HEK293 (cell line): ENCODE measurements at regions not wholly inside any gene's neighbourhood (a gene's known extent, or its start where the extent isn't known, plus 50 kb on each side); places are given as distances from the start of the nearest gene placed in this dataset.

ENCODE experiments used
- CTCF ChIA-PET: fragments of 350-600 bp; formaldehyde crosslinking; extraction: SDS; loops from one replicate; lab custom pipeline; 2021; ENCODE audit warnings: antibody characterized with exemption; lab: Yijun Ruan, JAX
- POLR2A ChIA-PET: fragments of 300-600 bp; formaldehyde crosslinking; extraction: SDS; loops from one replicate; lab custom pipeline; 2020; ENCODE audit warnings: antibody characterized with exemption, inconsistent platforms; lab: Yijun Ruan, JAX
- H3K27ac ChIP-seq: fragments of 200-500 bp; sonication (Bioruptor generic); 2 replicates; pipeline ENCODE4 v1.5.1; 2014; ENCODE audit warnings: low read depth, low read length, control low read depth, inconsistent platforms; ENCODE audit errors: extremely low read depth
- H3K36me3 ChIP-seq, 2 experiments: fragments of 200-500 bp in 1 of 2; sonication (Bioruptor generic) in 1 of 2; 1 replicate in 1 of 2; 2 replicates in 1 of 2; pipeline ENCODE4 v1.5.1; 2014 to 2017; ENCODE audit warnings: inconsistent platforms in 2 of 2, low read length in 2 of 2; ENCODE audit not compliant: control insufficient read depth in 2 of 2, insufficient read depth in 1 of 2
- H3K4me1 ChIP-seq: fragments of 200-500 bp; sonication (Bioruptor generic); 2 replicates; pipeline ENCODE4 v1.5.1; 2014; ENCODE audit warnings: mild to moderate bottlenecking, low read length, inconsistent platforms; ENCODE audit not compliant: control insufficient read depth, insufficient read depth
- H3K4me3 ChIP-seq: 2 replicates; pipeline ENCODE4 v1.5.1; 2011; ENCODE audit warnings: low read depth, mild to moderate bottlenecking, control low read depth, low read length, moderate library complexity
- H3K9me3 ChIP-seq: fragments of 200-500 bp; sonication (Bioruptor generic); 2 replicates; pipeline ENCODE4 v1.5.1; 2014; ENCODE audit warnings: low read depth, low read length, inconsistent platforms; ENCODE audit not compliant: control insufficient read depth, insufficient read depth
- GLI2 ChIP-seq: fragments of 450-650 bp; formaldehyde crosslinking; IDR thresholded peaks from 2 replicates; pipeline ENCODE4; 2017; ENCODE audit warnings: missing biosample characterization, missing genetic modification characterization, low read depth, borderline replicate concordance
- HOXD13 ChIP-seq: sonication (generic); formaldehyde crosslinking; IDR thresholded peaks from 2 replicates; pipeline ENCODE4 v1.8.0; 2022; ENCODE audit warnings: missing genetic modification reagents, borderline replicate concordance
- OVOL3 ChIP-seq: fragments of 450-650 bp; formaldehyde crosslinking; IDR thresholded peaks from 2 replicates; pipeline ENCODE4 v1.5.1; 2016; ENCODE audit warnings: missing biosample characterization, missing genetic modification characterization
- TCF7L2 ChIP-seq: IDR thresholded peaks from 2 replicates; pipeline ENCODE4 v1.6.1; 2011; ENCODE audit warnings: low read depth, mild to moderate bottlenecking, inconsistent platforms, low read length, moderate library complexity, borderline replicate concordance
- WT1 ChIP-seq: fragments of 450-650 bp; formaldehyde crosslinking; IDR thresholded peaks from 2 replicates; pipeline ENCODE4 v1.5.1; 2016; ENCODE audit warnings: missing biosample characterization, missing genetic modification characterization
- ZNF121 ChIP-seq: fragments of 450-650 bp; formaldehyde crosslinking; IDR thresholded peaks from 2 replicates; pipeline ENCODE4 v1.5.1; 2016; ENCODE audit warnings: missing biosample characterization, missing genetic modification characterization
- ZNF138 ChIP-seq: fragments of 450-650 bp; formaldehyde crosslinking; IDR thresholded peaks from 2 replicates; pipeline ENCODE4 v1.5.1; 2016; ENCODE audit warnings: missing biosample characterization, missing genetic modification characterization, borderline replicate concordance
- ZNF155 ChIP-seq: fragments of 450-650 bp; formaldehyde crosslinking; IDR thresholded peaks from 2 replicates; pipeline ENCODE4 v1.5.1; 2016; ENCODE audit warnings: missing biosample characterization, missing genetic modification characterization
- ZNF23 ChIP-seq: fragments of 450-650 bp; formaldehyde crosslinking; IDR thresholded peaks from 2 replicates; pipeline ENCODE4 v1.5.1; 2016; ENCODE audit warnings: missing biosample characterization, missing genetic modification characterization, borderline replicate concordance
- ZNF24 ChIP-seq: fragments of 450-650 bp; formaldehyde crosslinking; IDR thresholded peaks from 2 replicates; pipeline ENCODE4 v1.5.1; 2016; ENCODE audit warnings: missing biosample characterization, missing genetic modification characterization
- ZNF510 ChIP-seq: fragments of 450-650 bp; formaldehyde crosslinking; IDR thresholded peaks from 2 replicates; pipeline ENCODE4 v1.5.1; 2018; ENCODE audit warnings: mild to moderate bottlenecking, missing genetic modification characterization, missing biosample characterization; ENCODE audit not compliant: insufficient replicate concordance
- ZNF571 ChIP-seq: fragments of 450-650 bp; formaldehyde crosslinking; IDR thresholded peaks from 2 replicates; pipeline ENCODE4 v1.5.0; 2017; ENCODE audit warnings: missing biosample characterization, missing genetic modification characterization
- ZNF626 ChIP-seq: fragments of 450-650 bp; sonication (Bioruptor Pico); formaldehyde crosslinking; IDR thresholded peaks from 2 replicates; pipeline ENCODE4 v1.5.1; 2018; ENCODE audit warnings: missing biosample characterization, missing genetic modification characterization, inconsistent platforms
- ZNF670 ChIP-seq: fragments of 450-650 bp; formaldehyde crosslinking; IDR thresholded peaks from 2 replicates; pipeline ENCODE4 v1.5.1; 2016; ENCODE audit warnings: missing biosample characterization, missing genetic modification characterization, low read depth
- ZNF707 ChIP-seq: fragments of 450-650 bp; formaldehyde crosslinking; IDR thresholded peaks from 2 replicates; pipeline ENCODE4 v1.5.1; 2016; ENCODE audit warnings: missing biosample characterization, missing genetic modification characterization
- ZNF776 ChIP-seq: fragments of 450-650 bp; formaldehyde crosslinking; IDR thresholded peaks from 2 replicates; pipeline ENCODE4 v1.5.0; 2017; ENCODE audit warnings: missing biosample characterization, missing genetic modification characterization, borderline replicate concordance
- ZNF792 ChIP-seq: fragments of 450-650 bp; formaldehyde crosslinking; IDR thresholded peaks from 2 replicates; pipeline ENCODE4 v1.5.1; 2016; ENCODE audit warnings: missing biosample characterization, missing genetic modification characterization
- ZSCAN23 ChIP-seq: fragments of 450-650 bp; formaldehyde crosslinking; IDR thresholded peaks from 2 replicates; pipeline ENCODE4 v1.5.1; 2016; ENCODE audit warnings: missing biosample characterization, missing genetic modification characterization
- TF ChIP-seq, protein P1 (sequence below): fragments of 450-650 bp; formaldehyde crosslinking; IDR thresholded peaks from 2 replicates; pipeline ENCODE4 v1.5.1; 2016; ENCODE audit warnings: missing biosample characterization, missing genetic modification characterization, borderline replicate concordance
- TF ChIP-seq, protein P2 (sequence below): fragments of 450-650 bp; formaldehyde crosslinking; IDR thresholded peaks from 2 replicates; pipeline ENCODE4 v1.5.1; 2016; ENCODE audit warnings: missing biosample characterization, missing genetic modification characterization
- TF ChIP-seq, protein P3 (sequence below): fragments of 450-650 bp; formaldehyde crosslinking; IDR thresholded peaks from 2 replicates; pipeline ENCODE4 v1.5.1; 2016; ENCODE audit warnings: missing biosample characterization, missing genetic modification characterization
- TF ChIP-seq, protein P4 (sequence below): fragments of 450-650 bp; formaldehyde crosslinking; IDR thresholded peaks from 2 replicates; pipeline ENCODE4 v1.5.1; 2016; ENCODE audit warnings: missing biosample characterization, missing genetic modification characterization
- TF ChIP-seq, protein P5 (sequence below): fragments of 450-650 bp; formaldehyde crosslinking; IDR thresholded peaks from 2 replicates; pipeline ENCODE4 v1.5.1; 2016; ENCODE audit warnings: missing biosample characterization, missing genetic modification characterization
- TF ChIP-seq, protein P6 (sequence below): fragments of 450-650 bp; formaldehyde crosslinking; conservative IDR thresholded peaks from 2 replicates; pipeline ENCODE4 v1.5.1; 2016; ENCODE audit warnings: low read depth, missing biosample characterization, missing genetic modification characterization

DNA sequence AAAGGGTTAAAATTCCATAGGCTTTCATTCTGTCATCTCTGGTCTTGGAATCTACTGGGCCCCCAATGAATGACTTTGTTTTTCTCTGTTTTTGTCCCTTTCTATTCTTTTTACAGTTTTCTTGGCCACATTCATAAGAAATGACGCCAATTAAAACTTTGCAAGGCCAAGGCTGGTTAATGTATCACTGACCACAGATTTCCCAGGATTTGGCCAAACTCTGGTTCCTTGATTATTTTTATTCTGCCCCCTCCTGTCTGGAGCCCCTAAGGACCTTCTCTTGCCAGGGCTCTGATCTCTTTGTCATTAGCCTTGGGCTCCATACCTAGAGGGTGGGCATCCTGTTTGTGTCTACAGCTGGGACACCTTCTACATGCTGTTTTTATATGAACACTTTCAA lies 388.9 kb upstream of the PAPPA start:
- POLR2A ChIA-PET: no interaction called here
- Histone ChIP-seq H3K4me3 (no peak overlapping the region), H3K4me1 (no peaks in the 10 kb centered on the region)

DNA sequence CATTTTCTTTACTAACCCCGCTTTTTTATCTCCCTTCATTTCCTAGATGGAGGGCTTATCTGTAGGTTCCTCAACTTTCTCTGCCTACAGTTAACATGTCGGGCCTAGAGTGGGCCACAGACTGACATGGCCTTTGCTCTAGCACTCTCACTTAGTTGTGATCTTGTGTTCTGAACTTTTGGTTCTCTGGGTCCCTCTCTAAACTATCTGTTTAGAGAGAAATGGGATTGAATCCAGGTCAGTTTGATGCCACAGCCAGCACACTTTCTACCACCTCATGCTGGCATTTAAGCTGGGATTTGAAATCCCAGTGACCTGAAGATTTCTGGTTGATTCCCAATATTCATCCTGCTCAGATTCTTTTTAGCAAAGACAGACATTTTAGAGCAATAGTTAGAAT lies 388.5 kb upstream of the PAPPA start:
- no peaks in the 10 kb centered on the region for H3K4me1 ChIP-seq
- POLR2A ChIA-PET: no interaction called here
- no peak overlapping the region for H3K4me3 ChIP-seq
- no peak overlapping the region for H3K27ac ChIP-seq
- CTCF ChIA-PET: interaction anchor here (0.5 kb wide), 1 partner anchor 472 kb away, joined by 5 read pairs; no protein-coding TSS in a partner anchor
- no peaks in the 10 kb centered on the region for H3K36me3 ChIP-seq
- no peaks in the 10 kb centered on the region for H3K9me3 ChIP-seq
- TF ChIP-seq ZNF776 (tag by site-specific recombination) (no peak), ZNF121 (tag by site-specific recombination) (no peak), ZNF23 (tag by site-specific recombination) (no peak), ZNF626 (tag by site-specific recombination) (no peak), ZNF510 (tag by site-specific recombination) (no peak), ZSCAN23 (tag by site-specific recombination) (no peak), HOXD13 (CRISPR knock-in tag) (no peak)
- TF ChIP-seq, protein P1, sequence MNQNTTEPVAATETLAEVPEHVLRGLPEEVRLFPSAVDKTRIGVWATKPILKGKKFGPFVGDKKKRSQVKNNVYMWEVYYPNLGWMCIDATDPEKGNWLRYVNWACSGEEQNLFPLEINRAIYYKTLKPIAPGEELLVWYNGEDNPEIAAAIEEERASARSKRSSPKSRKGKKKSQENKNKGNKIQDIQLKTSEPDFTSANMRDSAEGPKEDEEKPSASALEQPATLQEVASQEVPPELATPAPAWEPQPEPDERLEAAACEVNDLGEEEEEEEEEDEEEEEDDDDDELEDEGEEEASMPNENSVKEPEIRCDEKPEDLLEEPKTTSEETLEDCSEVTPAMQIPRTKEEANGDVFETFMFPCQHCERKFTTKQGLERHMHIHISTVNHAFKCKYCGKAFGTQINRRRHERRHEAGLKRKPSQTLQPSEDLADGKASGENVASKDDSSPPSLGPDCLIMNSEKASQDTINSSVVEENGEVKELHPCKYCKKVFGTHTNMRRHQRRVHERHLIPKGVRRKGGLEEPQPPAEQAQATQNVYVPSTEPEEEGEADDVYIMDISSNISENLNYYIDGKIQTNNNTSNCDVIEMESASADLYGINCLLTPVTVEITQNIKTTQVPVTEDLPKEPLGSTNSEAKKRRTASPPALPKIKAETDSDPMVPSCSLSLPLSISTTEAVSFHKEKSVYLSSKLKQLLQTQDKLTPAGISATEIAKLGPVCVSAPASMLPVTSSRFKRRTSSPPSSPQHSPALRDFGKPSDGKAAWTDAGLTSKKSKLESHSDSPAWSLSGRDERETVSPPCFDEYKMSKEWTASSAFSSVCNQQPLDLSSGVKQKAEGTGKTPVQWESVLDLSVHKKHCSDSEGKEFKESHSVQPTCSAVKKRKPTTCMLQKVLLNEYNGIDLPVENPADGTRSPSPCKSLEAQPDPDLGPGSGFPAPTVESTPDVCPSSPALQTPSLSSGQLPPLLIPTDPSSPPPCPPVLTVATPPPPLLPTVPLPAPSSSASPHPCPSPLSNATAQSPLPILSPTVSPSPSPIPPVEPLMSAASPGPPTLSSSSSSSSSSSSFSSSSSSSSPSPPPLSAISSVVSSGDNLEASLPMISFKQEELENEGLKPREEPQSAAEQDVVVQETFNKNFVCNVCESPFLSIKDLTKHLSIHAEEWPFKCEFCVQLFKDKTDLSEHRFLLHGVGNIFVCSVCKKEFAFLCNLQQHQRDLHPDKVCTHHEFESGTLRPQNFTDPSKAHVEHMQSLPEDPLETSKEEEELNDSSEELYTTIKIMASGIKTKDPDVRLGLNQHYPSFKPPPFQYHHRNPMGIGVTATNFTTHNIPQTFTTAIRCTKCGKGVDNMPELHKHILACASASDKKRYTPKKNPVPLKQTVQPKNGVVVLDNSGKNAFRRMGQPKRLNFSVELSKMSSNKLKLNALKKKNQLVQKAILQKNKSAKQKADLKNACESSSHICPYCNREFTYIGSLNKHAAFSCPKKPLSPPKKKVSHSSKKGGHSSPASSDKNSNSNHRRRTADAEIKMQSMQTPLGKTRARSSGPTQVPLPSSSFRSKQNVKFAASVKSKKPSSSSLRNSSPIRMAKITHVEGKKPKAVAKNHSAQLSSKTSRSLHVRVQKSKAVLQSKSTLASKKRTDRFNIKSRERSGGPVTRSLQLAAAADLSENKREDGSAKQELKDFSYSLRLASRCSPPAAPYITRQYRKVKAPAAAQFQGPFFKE (tag by site-specific recombination): no peak
- TF ChIP-seq, protein P2, sequence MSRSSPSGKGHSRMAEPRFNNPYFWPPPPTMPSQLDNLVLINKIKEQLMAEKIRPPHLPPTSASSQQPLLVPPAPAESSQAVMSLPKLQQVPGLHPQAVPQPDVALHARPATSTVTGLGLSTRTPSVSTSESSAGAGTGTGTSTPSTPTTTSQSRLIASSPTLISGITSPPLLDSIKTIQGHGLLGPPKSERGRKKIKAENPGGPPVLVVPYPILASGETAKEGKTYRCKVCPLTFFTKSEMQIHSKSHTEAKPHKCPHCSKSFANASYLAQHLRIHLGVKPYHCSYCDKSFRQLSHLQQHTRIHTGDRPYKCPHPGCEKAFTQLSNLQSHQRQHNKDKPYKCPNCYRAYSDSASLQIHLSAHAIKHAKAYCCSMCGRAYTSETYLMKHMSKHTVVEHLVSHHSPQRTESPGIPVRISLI (tag by site-specific recombination): no peak

More for the DNA sequence above, 388.9 kb upstream of the PAPPA start:
- CTCF ChIA-PET: no interaction called here
- no peak overlapping the region for H3K27ac ChIP-seq
- TF ChIP-seq, protein P3, sequence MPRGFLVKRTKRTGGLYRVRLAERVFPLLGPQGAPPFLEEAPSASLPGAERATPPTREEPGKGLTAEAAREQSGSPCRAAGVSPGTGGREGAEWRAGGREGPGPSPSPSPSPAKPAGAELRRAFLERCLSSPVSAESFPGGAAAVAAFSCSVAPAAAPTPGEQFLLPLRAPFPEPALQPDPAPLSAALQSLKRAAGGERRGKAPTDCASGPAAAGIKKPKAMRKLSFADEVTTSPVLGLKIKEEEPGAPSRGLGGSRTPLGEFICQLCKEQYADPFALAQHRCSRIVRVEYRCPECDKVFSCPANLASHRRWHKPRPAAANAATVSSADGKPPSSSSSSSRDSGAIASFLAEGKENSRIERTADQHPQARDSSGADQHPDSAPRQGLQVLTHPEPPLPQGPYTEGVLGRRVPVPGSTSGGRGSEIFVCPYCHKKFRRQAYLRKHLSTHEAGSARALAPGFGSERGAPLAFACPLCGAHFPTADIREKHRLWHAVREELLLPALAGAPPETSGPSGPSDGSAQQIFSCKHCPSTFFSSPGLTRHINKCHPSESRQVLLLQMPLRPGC: no peak
- TF ChIP-seq, protein P4, sequence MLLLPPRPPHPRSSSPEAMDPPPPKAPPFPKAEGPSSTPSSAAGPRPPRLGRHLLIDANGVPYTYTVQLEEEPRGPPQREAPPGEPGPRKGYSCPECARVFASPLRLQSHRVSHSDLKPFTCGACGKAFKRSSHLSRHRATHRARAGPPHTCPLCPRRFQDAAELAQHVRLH (tag by site-specific recombination): no peak
- TF ChIP-seq TCF7L2 (no peak), ZNF707 (tag by site-specific recombination) (no peak), ZNF155 (no peak), GLI2 (tag by site-specific recombination) (no peak), WT1 (tag by site-specific recombination) (no peak), OVOL3 (no peak), ZNF138 (tag by site-specific recombination) (no peak), ZNF24 (tag by site-specific recombination) (no peak), ZNF571 (tag by site-specific recombination) (no peak), ZNF792 (no peak), ZNF670 (no peak)
- TF ChIP-seq, protein P5, sequence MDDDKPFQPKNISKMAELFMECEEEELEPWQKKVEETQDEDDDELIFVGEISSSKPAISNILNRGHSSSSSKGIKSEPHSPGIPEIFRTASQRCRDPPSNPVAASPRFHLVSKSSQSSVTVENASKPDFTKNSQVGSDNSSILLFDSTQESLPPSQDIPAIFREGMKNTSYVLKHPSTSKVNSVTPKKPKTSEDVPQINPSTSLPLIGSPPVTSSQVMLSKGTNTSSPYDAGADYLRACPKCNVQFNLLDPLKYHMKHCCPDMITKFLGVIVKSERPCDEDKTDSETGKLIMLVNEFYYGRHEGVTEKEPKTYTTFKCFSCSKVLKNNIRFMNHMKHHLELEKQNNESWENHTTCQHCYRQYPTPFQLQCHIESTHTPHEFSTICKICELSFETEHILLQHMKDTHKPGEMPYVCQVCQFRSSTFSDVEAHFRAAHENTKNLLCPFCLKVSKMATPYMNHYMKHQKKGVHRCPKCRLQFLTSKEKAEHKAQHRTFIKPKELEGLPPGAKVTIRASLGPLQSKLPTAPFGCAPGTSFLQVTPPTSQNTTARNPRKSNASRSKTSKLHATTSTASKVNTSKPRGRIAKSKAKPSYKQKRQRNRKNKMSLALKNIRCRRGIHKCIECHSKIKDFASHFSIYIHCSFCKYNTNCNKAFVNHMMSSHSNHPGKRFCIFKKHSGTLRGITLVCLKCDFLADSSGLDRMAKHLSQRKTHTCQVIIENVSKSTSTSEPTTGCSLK: no peak
- TF ChIP-seq, protein P6, sequence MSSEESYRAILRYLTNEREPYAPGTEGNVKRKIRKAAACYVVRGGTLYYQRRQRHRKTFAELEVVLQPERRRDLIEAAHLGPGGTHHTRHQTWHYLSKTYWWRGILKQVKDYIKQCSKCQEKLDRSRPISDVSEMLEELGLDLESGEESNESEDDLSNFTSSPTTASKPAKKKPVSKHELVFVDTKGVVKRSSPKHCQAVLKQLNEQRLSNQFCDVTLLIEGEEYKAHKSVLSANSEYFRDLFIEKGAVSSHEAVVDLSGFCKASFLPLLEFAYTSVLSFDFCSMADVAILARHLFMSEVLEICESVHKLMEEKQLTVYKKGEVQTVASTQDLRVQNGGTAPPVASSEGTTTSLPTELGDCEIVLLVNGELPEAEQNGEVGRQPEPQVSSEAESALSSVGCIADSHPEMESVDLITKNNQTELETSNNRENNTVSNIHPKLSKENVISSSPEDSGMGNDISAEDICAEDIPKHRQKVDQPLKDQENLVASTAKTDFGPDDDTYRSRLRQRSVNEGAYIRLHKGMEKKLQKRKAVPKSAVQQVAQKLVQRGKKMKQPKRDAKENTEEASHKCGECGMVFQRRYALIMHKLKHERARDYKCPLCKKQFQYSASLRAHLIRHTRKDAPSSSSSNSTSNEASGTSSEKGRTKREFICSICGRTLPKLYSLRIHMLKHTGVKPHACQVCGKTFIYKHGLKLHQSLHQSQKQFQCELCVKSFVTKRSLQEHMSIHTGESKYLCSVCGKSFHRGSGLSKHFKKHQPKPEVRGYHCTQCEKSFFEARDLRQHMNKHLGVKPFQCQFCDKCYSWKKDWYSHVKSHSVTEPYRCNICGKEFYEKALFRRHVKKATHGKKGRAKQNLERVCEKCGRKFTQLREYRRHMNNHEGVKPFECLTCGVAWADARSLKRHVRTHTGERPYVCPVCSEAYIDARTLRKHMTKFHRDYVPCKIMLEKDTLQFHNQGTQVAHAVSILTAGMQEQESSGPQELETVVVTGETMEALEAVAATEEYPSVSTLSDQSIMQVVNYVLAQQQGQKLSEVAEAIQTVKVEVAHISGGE (tag by site-specific recombination): no peak
- H3K36me3 ChIP-seq: no peaks in the 10 kb centered on the region
- H3K9me3 ChIP-seq: no peaks in the 10 kb centered on the region
